ENCODE measurements at regions not wholly inside any gene's neighbourhood (a gene's known extent, or its start where the extent isn't known, plus 50 kb on each side); places are given as distances from the start of the nearest gene placed in this dataset.

DNA sequence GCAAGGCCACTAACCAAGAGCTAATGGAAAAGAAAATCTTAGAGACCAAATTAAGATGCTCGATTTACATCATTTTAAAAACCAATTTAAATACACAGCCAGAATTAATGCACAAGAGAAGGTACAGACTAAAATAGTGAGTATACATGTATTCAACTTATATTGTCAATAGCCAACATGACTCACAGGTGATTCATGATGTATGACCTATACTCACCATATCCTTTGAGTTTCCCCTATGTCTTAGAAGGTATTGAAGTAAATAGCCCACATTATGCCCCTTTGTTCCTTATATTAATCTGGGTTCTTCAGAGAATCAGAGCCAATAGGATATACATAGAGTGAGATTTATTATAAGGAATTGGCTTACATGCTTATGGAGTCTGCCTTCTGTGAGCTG, 97.5 kb upstream of the ANO3 start:
- TF ChIP-seq, protein P1, sequence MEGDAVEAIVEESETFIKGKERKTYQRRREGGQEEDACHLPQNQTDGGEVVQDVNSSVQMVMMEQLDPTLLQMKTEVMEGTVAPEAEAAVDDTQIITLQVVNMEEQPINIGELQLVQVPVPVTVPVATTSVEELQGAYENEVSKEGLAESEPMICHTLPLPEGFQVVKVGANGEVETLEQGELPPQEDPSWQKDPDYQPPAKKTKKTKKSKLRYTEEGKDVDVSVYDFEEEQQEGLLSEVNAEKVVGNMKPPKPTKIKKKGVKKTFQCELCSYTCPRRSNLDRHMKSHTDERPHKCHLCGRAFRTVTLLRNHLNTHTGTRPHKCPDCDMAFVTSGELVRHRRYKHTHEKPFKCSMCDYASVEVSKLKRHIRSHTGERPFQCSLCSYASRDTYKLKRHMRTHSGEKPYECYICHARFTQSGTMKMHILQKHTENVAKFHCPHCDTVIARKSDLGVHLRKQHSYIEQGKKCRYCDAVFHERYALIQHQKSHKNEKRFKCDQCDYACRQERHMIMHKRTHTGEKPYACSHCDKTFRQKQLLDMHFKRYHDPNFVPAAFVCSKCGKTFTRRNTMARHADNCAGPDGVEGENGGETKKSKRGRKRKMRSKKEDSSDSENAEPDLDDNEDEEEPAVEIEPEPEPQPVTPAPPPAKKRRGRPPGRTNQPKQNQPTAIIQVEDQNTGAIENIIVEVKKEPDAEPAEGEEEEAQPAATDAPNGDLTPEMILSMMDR (IDR thresholded peaks at IDR 0.05) = no peak
- TF ChIP-seq POLR2A (IDR thresholded peaks at IDR 0.05) = no peak

Measured in adrenal gland (tissue), 5 donors.